ENCODE measurements at regions not wholly inside any gene's neighbourhood (a gene's known extent, or its start where the extent isn't known, plus 50 kb on each side); places are given as distances from the start of the nearest gene placed in this dataset.
A peak's percentile ranks its signal among the peaks of the same experiment; 100 is the strongest.

GRCh38 chr2:7407001-7407400, 489.8 kb downstream of the RNF144A start:
- H3K4me3 ChIP-seq (ENCODE audit: low read depth, low read length): no peak overlapping the region
- DNase-seq (ENCODE audit: low read depth): no peak

GRCh38 chr2:7407906-7408680, 490.9 kb downstream of the RNF144A start:
- no peak overlapping the region for H3K4me3 ChIP-seq (ENCODE audit: low read depth, low read length)
- DNase-seq (ENCODE audit: low read depth): no peak

DNA sequence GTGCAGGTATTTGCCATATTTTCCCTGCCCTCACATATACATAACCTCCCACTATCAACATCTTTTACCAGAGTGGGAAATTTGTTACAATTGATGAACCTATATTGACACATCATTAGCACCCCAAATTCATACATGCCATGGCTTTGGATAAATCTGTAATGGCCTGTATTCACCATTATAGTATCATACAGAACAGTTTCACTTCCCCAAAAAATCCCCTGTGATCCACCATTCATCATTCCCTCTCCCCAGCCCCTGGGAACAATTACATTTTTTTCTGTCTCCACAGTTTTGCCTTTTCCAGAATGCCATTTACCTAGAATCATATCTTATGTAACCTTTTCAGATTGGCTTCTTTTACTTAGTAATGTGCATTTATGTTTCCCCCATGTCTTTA, 494.5 kb downstream of the RNF144A start:
- DNase-seq (ENCODE audit: low read depth): no peak
- no peak overlapping the region for H3K4me3 ChIP-seq (ENCODE audit: low read depth, low read length)

DNA sequence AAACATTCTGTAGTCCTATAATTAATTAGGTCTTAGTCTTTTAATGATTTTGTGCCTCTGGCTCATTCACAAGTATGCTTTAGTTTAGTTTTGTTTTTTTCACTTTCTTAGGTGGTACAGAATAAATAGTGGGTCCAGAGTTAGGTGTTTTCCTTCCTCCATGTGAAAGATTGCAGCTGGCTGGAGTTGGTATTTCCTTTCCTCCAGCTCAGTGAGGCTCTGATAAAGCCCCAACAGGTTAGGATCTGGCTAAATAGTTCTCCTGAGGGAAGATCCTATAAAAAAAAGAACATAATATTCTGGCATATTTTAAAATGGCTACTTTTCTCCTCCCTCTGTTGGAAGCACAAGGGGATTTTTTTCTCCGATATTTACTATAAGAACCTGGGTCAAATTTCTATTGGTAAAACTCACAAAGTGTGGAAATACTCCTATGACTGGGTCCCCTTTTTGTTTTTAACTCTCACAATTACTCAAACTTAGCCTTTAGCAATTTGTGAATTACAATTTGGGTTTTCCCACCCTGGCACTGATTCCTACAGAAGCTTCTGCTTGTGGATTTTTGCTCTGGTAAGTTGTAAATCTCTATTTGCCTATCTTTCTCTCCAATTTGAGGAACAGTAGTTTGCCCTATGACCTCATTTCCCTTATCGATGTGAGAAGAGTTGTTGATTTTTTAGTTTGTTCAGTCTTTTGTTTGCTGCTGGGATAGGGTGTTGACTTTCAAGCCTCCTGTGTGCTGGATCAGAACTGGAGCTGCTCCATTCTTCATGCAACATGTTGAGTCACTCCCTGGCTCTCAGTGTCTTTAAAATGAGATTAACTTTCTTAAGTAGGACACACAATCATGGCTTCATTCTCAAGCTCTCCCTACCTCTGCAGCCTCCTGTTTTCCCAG, 500.9 kb downstream of the RNF144A start:
- DNase-seq (ENCODE audit: low read depth): no peak
- H3K4me3 ChIP-seq (ENCODE audit: low read depth, low read length): no peak overlapping the region

DNA sequence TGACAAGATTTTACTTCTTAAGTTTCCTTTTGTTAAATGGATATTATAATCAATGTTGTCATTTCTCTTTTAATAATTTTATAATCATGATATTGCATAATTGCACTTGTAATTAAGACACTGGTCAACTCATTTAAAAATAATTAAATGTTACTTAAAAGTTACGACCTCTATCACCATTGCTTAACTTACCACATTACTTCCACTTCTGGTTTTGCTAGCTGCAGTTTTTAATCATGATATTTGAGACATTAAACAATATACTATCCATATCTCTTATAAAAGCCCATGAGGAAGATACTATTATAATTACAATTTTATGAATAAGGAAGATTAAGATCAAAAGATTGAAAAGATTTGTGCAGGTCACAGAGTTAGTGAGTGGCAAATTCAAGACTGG, 502.0 kb downstream of the RNF144A start:
- no peak overlapping the region for H3K4me3 ChIP-seq (ENCODE audit: low read depth, low read length)
- DNase-seq (ENCODE audit: low read depth): no peak

- no peak for DNase-seq (ENCODE audit: low read depth)
- H3K4me3 ChIP-seq (ENCODE audit: low read depth, low read length): no peak overlapping the region
Observed at GRCh38 chr2:7419814-7420311, 502.7 kb downstream of the RNF144A start.

GRCh38 chr2:7420530-7420929, 503.3 kb downstream of the RNF144A start:
- DNase-seq (ENCODE audit: low read depth): no peak
- no peak overlapping the region for H3K4me3 ChIP-seq (ENCODE audit: low read depth, low read length)

- H3K4me3 ChIP-seq (ENCODE audit: low read depth, low read length): no peak overlapping the region
- no peak for DNase-seq (ENCODE audit: low read depth)
Observed at GRCh38 chr2:7424481-7424880, 507.3 kb downstream of the RNF144A start.

GRCh38 chr2:7427293-7428060, 510.3 kb downstream of the RNF144A start:
- DNase-seq (ENCODE audit: low read depth): peak; percentile 11
- H3K4me3 ChIP-seq (ENCODE audit: low read depth, low read length): no peak overlapping the region

- no peak overlapping the region for H3K4me3 ChIP-seq (ENCODE audit: low read depth, low read length)
- DNase-seq (ENCODE audit: low read depth): no peak
Observed at GRCh38 chr2:7428454-7429204, 511.4 kb downstream of the RNF144A start.

GRCh38 chr2:7429733-7430132, 512.5 kb downstream of the RNF144A start:
- DNase-seq (ENCODE audit: low read depth): no peak
- H3K4me3 ChIP-seq (ENCODE audit: low read depth, low read length): no peak overlapping the region

DNA sequence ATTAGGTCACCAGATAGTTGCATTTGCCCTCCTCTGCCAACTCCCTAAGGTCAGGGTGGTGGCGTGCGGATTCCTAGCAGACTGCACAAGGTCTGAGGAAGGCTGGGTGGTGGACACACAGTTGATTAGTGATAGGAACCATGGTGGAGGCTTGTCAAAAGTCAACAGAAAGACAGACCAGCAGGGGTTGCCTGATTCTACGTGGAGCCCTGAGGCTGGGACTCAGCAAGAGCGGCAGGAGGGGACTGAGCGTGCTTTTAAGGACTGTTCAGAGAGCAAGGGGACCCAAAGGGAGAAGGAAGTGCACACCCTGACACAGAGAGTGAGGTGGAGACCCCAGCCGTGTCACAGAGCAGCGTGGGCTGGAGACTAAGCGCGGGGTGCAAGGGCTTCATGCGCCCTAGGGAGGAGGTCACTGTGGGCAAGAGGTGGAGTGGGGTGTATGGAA, 513.2 kb downstream of the RNF144A start:
- DNase-seq (ENCODE audit: low read depth): no peak
- no peak overlapping the region for H3K4me3 ChIP-seq (ENCODE audit: low read depth, low read length)

DNA sequence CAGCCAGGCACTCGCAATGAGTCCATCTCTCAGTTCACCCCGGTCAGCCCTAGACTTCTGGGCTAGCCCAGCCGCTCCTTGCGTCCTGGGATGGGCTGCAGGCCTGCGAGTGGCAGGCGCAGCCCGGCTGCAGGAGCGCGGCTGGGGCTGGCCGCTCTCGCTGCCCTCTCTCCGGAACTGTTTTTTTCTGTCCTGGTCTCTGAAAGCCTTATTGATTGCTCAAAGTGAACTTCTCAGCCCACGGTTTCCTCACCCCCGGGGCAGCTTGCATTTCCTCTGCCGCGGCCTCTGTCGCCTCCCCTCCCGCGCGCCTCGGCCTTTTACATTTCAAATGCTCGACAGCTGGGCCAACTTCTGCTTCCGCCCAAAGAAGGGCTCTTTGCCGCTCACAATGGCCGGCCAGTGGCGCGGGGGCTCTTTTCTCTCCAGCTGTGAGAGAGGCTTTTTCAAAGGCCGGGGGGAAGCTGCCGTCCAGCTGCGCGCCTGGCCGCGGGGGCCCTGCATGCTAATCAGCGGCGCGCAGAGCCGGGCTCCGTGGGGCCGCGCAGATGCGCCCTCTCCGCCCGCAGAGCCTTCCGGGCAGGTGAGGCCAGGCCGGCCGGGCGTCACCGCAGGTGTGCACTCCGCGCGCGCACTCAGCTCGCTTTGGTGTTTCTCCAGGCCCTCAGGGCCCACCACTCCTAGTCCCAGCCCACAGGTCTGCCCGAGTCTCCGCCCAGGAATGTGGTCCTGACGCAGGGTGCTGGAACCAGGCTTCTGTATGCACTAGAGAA, 513.8 kb downstream of the RNF144A start:
- DNase-seq (ENCODE audit: low read depth): no peak
- H3K4me3 ChIP-seq (ENCODE audit: low read depth, low read length): peak overlapping the region; percentile 7

- no peak overlapping the region for H3K4me3 ChIP-seq (ENCODE audit: low read depth, low read length)
- DNase-seq (ENCODE audit: low read depth): no peak
Observed at GRCh38 chr2:7432436-7432835, 515.2 kb downstream of the RNF144A start.

DNA sequence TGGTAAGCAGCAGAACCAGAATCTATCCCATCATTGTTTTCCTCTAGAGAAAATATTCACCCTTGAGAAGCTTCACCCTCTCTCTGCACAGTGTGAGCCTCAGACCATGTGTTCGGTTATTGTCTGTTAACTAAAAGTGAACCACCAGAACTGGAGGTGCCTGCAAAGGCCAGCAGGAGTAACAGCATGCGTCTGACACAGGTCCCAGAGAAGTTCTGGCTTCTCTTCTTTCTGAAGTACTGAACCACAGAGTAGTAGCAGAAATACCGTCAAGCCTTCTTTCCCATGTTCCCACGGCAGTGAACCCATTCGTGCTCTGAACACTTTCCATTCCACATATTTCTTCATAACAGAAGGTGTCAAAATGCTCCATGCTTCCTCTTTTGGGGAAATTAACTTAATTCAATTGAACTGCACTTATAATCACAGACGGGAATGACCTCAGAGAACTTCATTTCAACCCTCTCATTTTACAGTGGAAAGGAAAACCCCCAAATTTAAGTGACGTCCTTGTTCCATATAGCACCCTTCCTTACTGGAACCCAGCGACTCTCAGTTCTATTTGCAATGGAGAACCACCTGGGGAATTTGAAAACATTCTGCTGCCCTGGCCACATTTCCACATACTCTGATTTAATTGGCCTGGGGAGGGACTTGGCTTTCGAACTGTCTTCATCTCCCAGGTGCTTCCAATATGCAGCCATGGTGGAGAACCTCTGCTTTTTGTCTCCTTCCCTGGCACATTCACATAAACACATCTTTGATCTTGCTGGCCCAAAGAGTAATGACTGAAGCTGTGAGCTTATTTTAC, 519.1 kb downstream of the RNF144A start:
- no peak overlapping the region for H3K4me3 ChIP-seq (ENCODE audit: low read depth, low read length)
- DNase-seq (ENCODE audit: low read depth): no peak

- H3K4me3 ChIP-seq (ENCODE audit: low read depth, low read length): no peak overlapping the region
- no peak for DNase-seq (ENCODE audit: low read depth)
Observed at GRCh38 chr2:7437141-7437540, 519.9 kb downstream of the RNF144A start.

All from skeletal muscle cell (primary cell).